Stomach (tissue), 4 donors: ENCODE measurements at regions not wholly inside any gene's neighbourhood (a gene's known extent, or its start where the extent isn't known, plus 50 kb on each side); places are given as distances from the start of the nearest gene placed in this dataset.

ENCODE experiments used
- CTCF ChIP-seq, 7 experiments: fragments of 450-650 bp in 4 of 7; fragments of 200-600 bp in 3 of 7; sonication (generic) in 3 of 7; IDR thresholded peaks; one replicate each; pipeline ENCODE4 v1.5.1; 2016 to 2019; ENCODE audit warnings: antibody characterized with exemption in 7 of 7, control low read depth in 2 of 7, mild to moderate bottlenecking in 1 of 7
- EP300 ChIP-seq: sonication (generic); formaldehyde crosslinking; IDR thresholded peaks from one replicate; pipeline ENCODE4 v1.6.1; 2017; ENCODE audit warnings: antibody characterized with exemption
- POLR2A ChIP-seq, 4 donors: fragments of 450-650 bp; IDR thresholded peaks; one replicate each; pipeline ENCODE4 v1.6.1; 2016; ENCODE audit warnings: antibody characterized with exemption in 4 of 4, control low read depth in 2 of 4, mild to moderate bottlenecking in 1 of 4, moderate library complexity in 1 of 4
- POLR2AphosphoS5 ChIP-seq, 3 donors: sonication (generic); formaldehyde crosslinking; IDR thresholded peaks; one replicate each; pipeline ENCODE4 v1.6.1; 2016; ENCODE audit warnings: antibody characterized with exemption in 3 of 3

GRCh38 chr7:131890176-131890575 lies 333.7 kb upstream of the PODXL start:
- TF ChIP-seq EP300 (no peak), POLR2A (IDR thresholded peaks at IDR 0.05) (no peak), POLR2AphosphoS5 (IDR thresholded peaks at IDR 0.05) (no peak), CTCF (IDR thresholded peaks at IDR 0.05) (no peak)
